ENCODE measurements at regions not wholly inside any gene's neighbourhood (a gene's known extent, or its start where the extent isn't known, plus 50 kb on each side); places are given as distances from the start of the nearest gene placed in this dataset.

- Histone ChIP-seq H3K27me3 (ENCODE audit: low read length) (no peaks in the 10 kb centered on the region), H3K9ac (ENCODE audit: low read length) (no peak overlapping the region), H3K9me3 (ENCODE audit: insufficient read depth, low read length) (no peaks in the 10 kb centered on the region), H3K36me3 (ENCODE audit: low read length) (no peaks in the 10 kb centered on the region), H3K27ac (ENCODE audit: low read depth, low read length) (no peak overlapping the region), H3K4me2 (ENCODE audit: low read depth, low read length, poor library complexity, severe bottlenecking) (no peak overlapping the region), H3K9me2 (replicated peaks; ENCODE audit: insufficient read depth, low read length) (no peaks in the 10 kb centered on the region), H3K79me2 (ENCODE audit: insufficient read depth, low read length) (no peaks in the 10 kb centered on the region), H3K4me3 (ENCODE audit: insufficient read depth, low read length, poor library complexity, severe bottlenecking) (no peak overlapping the region), H4K20me1 (ENCODE audit: low read depth, low read length) (no peaks in the 10 kb centered on the region), H2AFZ (ENCODE audit: low read depth, low read length, severe bottlenecking) (no peak overlapping the region), H3F3A (ENCODE audit: insufficient read depth) (no peaks in the 10 kb centered on the region)
- TF ChIP-seq EZH2phosphoT487 (conservative IDR thresholded peaks at IDR 0.05; ENCODE audit: low read length) (no peak), CTCF (IDR thresholded peaks at IDR 0.05; ENCODE audit: insufficient read depth, low read length, poor library complexity, severe bottlenecking) (no peak)
Observed at GRCh38 chrX:39541881-39542280, 555.9 kb downstream of the BCOR start.

GRCh38 chrX:39542316-39542715, 555.4 kb downstream of the BCOR start:
- no peaks in the 10 kb centered on the region for H3K9me3 ChIP-seq (ENCODE audit: insufficient read depth, low read length)
- H3K4me2 ChIP-seq (ENCODE audit: low read depth, low read length, poor library complexity, severe bottlenecking) = no peak overlapping the region

GRCh38 chrX:39550795-39551361, 546.9 kb downstream of the BCOR start:
- no peaks in the 10 kb centered on the region for H4K20me1 ChIP-seq (ENCODE audit: low read depth, low read length)
- H3K9me2 ChIP-seq (replicated peaks; ENCODE audit: insufficient read depth, low read length) = no peaks in the 10 kb centered on the region
- no peak overlapping the region for H3K9ac ChIP-seq (ENCODE audit: low read length)
- H3K9me3 ChIP-seq (ENCODE audit: insufficient read depth, low read length) = no peaks in the 10 kb centered on the region
- TF ChIP-seq CTCF (IDR thresholded peaks at IDR 0.05; ENCODE audit: insufficient read depth, low read length, poor library complexity, severe bottlenecking) (no peak), EZH2phosphoT487 (conservative IDR thresholded peaks at IDR 0.05; ENCODE audit: low read length) (no peak)
- no peak overlapping the region for H3K27ac ChIP-seq (ENCODE audit: low read depth, low read length)
- no peak overlapping the region for H2AFZ ChIP-seq (ENCODE audit: low read depth, low read length, severe bottlenecking)
- no peaks in the 10 kb centered on the region for H3K27me3 ChIP-seq (ENCODE audit: low read length)
- H3K4me3 ChIP-seq (ENCODE audit: insufficient read depth, low read length, poor library complexity, severe bottlenecking) = no peak overlapping the region
- H3F3A ChIP-seq (ENCODE audit: insufficient read depth) = no peaks in the 10 kb centered on the region
- no peaks in the 10 kb centered on the region for H3K79me2 ChIP-seq (ENCODE audit: insufficient read depth, low read length)
- H3K36me3 ChIP-seq (ENCODE audit: low read length) = no peaks in the 10 kb centered on the region
- no peak overlapping the region for H3K4me2 ChIP-seq (ENCODE audit: low read depth, low read length, poor library complexity, severe bottlenecking)

More at GRCh38 chrX:39542316-39542715, 555.4 kb downstream of the BCOR start:
- Histone ChIP-seq H3K79me2 (ENCODE audit: insufficient read depth, low read length) (no peaks in the 10 kb centered on the region), H3K9me2 (replicated peaks; ENCODE audit: insufficient read depth, low read length) (no peaks in the 10 kb centered on the region), H3K36me3 (ENCODE audit: low read length) (no peaks in the 10 kb centered on the region), H2AFZ (ENCODE audit: low read depth, low read length, severe bottlenecking) (no peak overlapping the region), H3K9ac (ENCODE audit: low read length) (no peak overlapping the region), H3K27me3 (ENCODE audit: low read length) (no peaks in the 10 kb centered on the region), H3K27ac (ENCODE audit: low read depth, low read length) (no peak overlapping the region), H3K4me3 (ENCODE audit: insufficient read depth, low read length, poor library complexity, severe bottlenecking) (no peak overlapping the region), H4K20me1 (ENCODE audit: low read depth, low read length) (no peaks in the 10 kb centered on the region), H3F3A (ENCODE audit: insufficient read depth) (no peaks in the 10 kb centered on the region)
- TF ChIP-seq EZH2phosphoT487 (conservative IDR thresholded peaks at IDR 0.05; ENCODE audit: low read length) (no peak), CTCF (IDR thresholded peaks at IDR 0.05; ENCODE audit: insufficient read depth, low read length, poor library complexity, severe bottlenecking) (no peak)
